HepG2 (cell line): ENCODE measurements at regions not wholly inside any gene's neighbourhood (a gene's known extent, or its start where the extent isn't known, plus 50 kb on each side); places are given as distances from the start of the nearest gene placed in this dataset.

Experiments used
- FOXK1 ChIP-seq: sonication (generic); formaldehyde crosslinking; IDR thresholded peaks from 2 replicates; pipeline ENCODE4 v1.4.0; 2020; ENCODE audit warnings: low read depth, missing genetic modification reagents, borderline replicate concordance
- HNRNPLL ChIP-seq: fragments of 200-400 bp; formaldehyde crosslinking; IDR thresholded peaks from 2 replicates; pipeline ENCODE4 v1.6.1; 2017; ENCODE audit warnings: mild to moderate bottlenecking, low read depth, low read length; ENCODE audit not compliant: poor library complexity, severe bottlenecking
- HOXD1 ChIP-seq: sonication (generic); formaldehyde crosslinking; IDR thresholded peaks from 2 replicates; pipeline ENCODE4 v1.5.0; 2020; ENCODE audit warnings: missing genetic modification reagents
- MIER2 ChIP-seq: IDR thresholded peaks from 2 replicates; pipeline ENCODE4 v1.6.1; 2016; ENCODE audit warnings: missing biosample characterization, missing genetic modification reagents
- NCOA2 ChIP-seq: sonication (generic); formaldehyde crosslinking; IDR thresholded peaks from 2 replicates; pipeline ENCODE4 v1.8.0; 2022; ENCODE audit warnings: inconsistent platforms
- PRDM10 ChIP-seq: sonication (generic); formaldehyde crosslinking; IDR thresholded peaks from 2 replicates; pipeline ENCODE4 v1.4.0; 2020; ENCODE audit warnings: low read depth, missing genetic modification reagents
- TBP ChIP-seq: sonication (generic); formaldehyde crosslinking; IDR thresholded peaks from 2 replicates; pipeline ENCODE4 v1.5.0; 2020; ENCODE audit warnings: missing genetic modification reagents
- TEAD3 ChIP-seq: optimal IDR thresholded peaks from 2 replicates; pipeline ENCODE3; 2016; ENCODE audit warnings: borderline replicate concordance
- TEF ChIP-seq: sonication (generic); formaldehyde crosslinking; IDR thresholded peaks from 2 replicates; pipeline ENCODE4 v1.5.0; 2020; ENCODE audit warnings: missing genetic modification reagents
- ZNF282 ChIP-seq: fragments of 450-650 bp; IDR thresholded peaks from 2 replicates; pipeline ENCODE4 v1.6.1; 2018; ENCODE audit not compliant: partially characterized antibody
- ZNF329 ChIP-seq: sonication (generic); formaldehyde crosslinking; IDR thresholded peaks from 2 replicates; pipeline ENCODE4 v1.9.0; 2021; ENCODE audit warnings: low read depth, mild to moderate bottlenecking, missing genetic modification reagents
- ZNF567 ChIP-seq: sonication (generic); formaldehyde crosslinking; IDR thresholded peaks from 2 replicates; pipeline ENCODE4 v1.8.1; 2023; ENCODE audit warnings: mild to moderate bottlenecking, missing genetic modification reagents, borderline replicate concordance
- ZNF614 ChIP-seq: IDR thresholded peaks from 2 replicates; pipeline ENCODE4 v1.6.1; 2018; ENCODE audit warnings: missing biosample characterization, missing genetic modification reagents, inconsistent platforms, borderline replicate concordance
- ZNF737 ChIP-seq: sonication (generic); formaldehyde crosslinking; IDR thresholded peaks from 2 replicates; pipeline ENCODE4 v1.5.0; 2020; ENCODE audit warnings: missing genetic modification reagents, mild to moderate bottlenecking, borderline replicate concordance
- ZNF883 ChIP-seq: sonication (generic); formaldehyde crosslinking; IDR thresholded peaks from 2 replicates; pipeline ENCODE4 v1.5.1; 2020; ENCODE audit warnings: mild to moderate bottlenecking, missing genetic modification reagents; ENCODE audit errors: not compliant biosample characterization
- TF ChIP-seq, protein P1 (sequence below): sonication (generic); formaldehyde crosslinking; IDR thresholded peaks from 2 replicates; pipeline ENCODE4 v1.4.0; 2020; ENCODE audit warnings: mild to moderate bottlenecking, missing genetic modification reagents
- TF ChIP-seq, protein P2 (sequence below): sonication (generic); formaldehyde crosslinking; IDR thresholded peaks from 2 replicates; pipeline ENCODE4 v1.4.0; 2020; ENCODE audit warnings: missing genetic modification reagents
- TF ChIP-seq, protein P3 (sequence below): sonication (generic); formaldehyde crosslinking; IDR thresholded peaks from 2 replicates; pipeline ENCODE4 v1.5.0; 2020; ENCODE audit warnings: mild to moderate bottlenecking, missing genetic modification reagents

DNA sequence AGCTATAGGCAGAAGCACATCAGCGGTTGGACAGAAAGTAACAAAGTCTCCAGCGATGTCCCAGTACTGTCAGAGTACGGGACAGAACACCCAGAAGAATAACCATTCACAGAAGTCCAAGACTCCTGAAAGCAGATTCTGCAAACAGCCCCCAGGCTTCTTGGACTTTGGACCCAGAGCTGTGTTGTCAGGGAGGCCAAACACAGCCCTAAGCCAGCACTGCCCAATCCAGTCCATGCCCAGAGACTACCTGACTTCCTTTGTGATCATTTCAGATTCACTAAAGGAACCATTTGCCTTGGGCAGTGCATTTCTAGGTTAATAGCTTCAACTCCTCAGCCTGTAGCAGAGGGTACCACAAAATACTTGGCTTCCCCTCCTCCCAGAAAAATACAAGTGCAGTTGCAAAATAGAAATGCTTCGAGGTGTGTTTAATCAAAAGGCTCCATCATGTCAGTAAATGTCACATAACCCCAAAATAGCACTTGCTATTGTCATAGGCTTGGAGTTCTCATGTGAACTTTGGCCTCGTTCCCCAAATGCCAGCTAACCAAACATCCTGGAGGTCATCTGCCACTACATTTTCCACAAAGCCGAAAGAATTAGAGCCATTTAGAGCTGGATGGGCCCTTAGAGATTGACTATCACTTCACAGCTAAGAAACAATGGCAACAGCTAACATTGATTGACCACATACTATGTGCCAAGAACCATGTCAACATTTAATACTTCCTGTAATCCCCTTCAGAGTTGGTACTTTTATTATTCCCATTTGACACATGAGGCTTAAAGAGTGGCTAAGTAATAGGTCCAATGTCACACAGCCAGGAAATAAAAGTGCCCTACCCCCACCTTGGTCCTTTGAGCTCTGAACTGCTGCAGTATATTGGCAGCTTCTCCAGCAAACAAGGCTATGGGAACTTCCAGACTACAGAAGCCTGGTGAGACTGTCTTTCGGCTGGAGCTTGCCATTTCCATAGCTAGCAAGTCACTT lies 329.9 kb downstream of the FOXO1 start (continued):
- TF ChIP-seq PRDM10 = no peak
- peak; percentile 29; the same call in 1 of the 2 replicates for TF ChIP-seq ZNF614 (CRISPR knock-in tag)
- no peak for TF ChIP-seq ZNF737
- TF ChIP-seq, protein P1, sequence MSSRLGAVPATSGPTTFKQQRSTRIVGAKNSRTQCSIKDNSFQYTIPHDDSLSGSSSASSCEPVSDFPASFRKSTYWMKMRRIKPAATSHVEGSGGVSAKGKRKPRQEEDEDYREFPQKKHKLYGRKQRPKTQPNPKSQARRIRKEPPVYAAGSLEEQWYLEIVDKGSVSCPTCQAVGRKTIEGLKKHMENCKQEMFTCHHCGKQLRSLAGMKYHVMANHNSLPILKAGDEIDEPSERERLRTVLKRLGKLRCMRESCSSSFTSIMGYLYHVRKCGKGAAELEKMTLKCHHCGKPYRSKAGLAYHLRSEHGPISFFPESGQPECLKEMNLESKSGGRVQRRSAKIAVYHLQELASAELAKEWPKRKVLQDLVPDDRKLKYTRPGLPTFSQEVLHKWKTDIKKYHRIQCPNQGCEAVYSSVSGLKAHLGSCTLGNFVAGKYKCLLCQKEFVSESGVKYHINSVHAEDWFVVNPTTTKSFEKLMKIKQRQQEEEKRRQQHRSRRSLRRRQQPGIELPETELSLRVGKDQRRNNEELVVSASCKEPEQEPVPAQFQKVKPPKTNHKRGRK = no peak
- TF ChIP-seq ZNF329 (CRISPR knock-in tag) = no peak
- TF ChIP-seq TEAD3 = peak; percentile 70
- no peak for TF ChIP-seq TBP (CRISPR knock-in tag)
- TF ChIP-seq, protein P2, sequence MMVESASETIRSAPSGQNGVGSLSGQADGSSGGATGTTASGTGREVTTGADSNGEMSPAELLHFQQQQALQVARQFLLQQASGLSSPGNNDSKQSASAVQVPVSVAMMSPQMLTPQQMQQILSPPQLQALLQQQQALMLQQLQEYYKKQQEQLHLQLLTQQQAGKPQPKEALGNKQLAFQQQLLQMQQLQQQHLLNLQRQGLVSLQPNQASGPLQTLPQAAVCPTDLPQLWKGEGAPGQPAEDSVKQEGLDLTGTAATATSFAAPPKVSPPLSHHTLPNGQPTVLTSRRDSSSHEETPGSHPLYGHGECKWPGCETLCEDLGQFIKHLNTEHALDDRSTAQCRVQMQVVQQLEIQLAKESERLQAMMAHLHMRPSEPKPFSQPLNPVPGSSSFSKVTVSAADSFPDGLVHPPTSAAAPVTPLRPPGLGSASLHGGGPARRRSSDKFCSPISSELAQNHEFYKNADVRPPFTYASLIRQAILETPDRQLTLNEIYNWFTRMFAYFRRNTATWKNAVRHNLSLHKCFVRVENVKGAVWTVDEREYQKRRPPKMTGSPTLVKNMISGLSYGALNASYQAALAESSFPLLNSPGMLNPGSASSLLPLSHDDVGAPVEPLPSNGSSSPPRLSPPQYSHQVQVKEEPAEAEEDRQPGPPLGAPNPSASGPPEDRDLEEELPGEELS = no peak
- no peak; the same call in 1 of the 2 replicates for TF ChIP-seq FOXK1 (CRISPR knock-in tag)
- TF ChIP-seq MIER2 (CRISPR knock-in tag) = no peak; the same call in 1 of the 2 replicates
- peak; percentile 78 for TF ChIP-seq NCOA2
- TF ChIP-seq ZNF883 (CRISPR knock-in tag) = no peak
- TF ChIP-seq ZNF282 = no peak
- TF ChIP-seq HOXD1 (CRISPR knock-in tag) = no peak
- TF ChIP-seq ZNF567 (CRISPR knock-in tag) = no peak
- no peak for TF ChIP-seq TEF (CRISPR knock-in tag)
- TF ChIP-seq, protein P3, sequence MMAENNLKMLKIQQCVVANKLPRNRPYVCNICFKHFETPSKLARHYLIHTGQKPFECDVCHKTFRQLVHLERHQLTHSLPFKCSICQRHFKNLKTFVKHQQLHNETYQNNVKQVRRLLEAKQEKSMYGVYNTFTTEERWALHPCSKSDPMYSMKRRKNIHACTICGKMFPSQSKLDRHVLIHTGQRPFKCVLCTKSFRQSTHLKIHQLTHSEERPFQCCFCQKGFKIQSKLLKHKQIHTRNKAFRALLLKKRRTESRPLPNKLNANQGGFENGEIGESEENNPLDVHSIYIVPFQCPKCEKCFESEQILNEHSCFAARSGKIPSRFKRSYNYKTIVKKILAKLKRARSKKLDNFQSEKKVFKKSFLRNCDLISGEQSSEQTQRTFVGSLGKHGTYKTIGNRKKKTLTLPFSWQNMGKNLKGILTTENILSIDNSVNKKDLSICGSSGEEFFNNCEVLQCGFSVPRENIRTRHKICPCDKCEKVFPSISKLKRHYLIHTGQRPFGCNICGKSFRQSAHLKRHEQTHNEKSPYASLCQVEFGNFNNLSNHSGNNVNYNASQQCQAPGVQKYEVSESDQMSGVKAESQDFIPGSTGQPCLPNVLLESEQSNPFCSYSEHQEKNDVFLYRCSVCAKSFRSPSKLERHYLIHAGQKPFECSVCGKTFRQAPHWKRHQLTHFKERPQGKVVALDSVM = no peak
- TF ChIP-seq HNRNPLL = no peak
